Urinary bladder (tissue), 3 donors: ENCODE measurements at regions not wholly inside any gene's neighbourhood (a gene's known extent, or its start where the extent isn't known, plus 50 kb on each side); places are given as distances from the start of the nearest gene placed in this dataset.

Experiments used
- DNase-seq: peaks from one replicate; pipeline ENCODE4 v3.0.0-alpha.2; 2015; ENCODE audit errors: extremely low spot score
- H3K27ac ChIP-seq: one replicate; pipeline ENCODE4 v1.5.1; 2013; ENCODE audit warnings: low read depth, mild to moderate bottlenecking, moderate library complexity
- H3K36me3 ChIP-seq: one replicate; pipeline ENCODE4 v1.6.1; 2013; ENCODE audit warnings: mild to moderate bottlenecking, moderate library complexity; ENCODE audit not compliant: insufficient read depth
- H3K4me1 ChIP-seq: one replicate; pipeline ENCODE4 v1.6.1; 2013; ENCODE audit warnings: mild to moderate bottlenecking, moderate library complexity; ENCODE audit not compliant: insufficient read depth
- H3K4me3 ChIP-seq: one replicate; pipeline ENCODE4 v1.5.1; 2013; ENCODE audit warnings: low read depth, low read length
- WGBS: extraction: QIAGEN DNeasy Blood & Tissue Kit; methylation state at CpG from one replicate; pipeline ENCODE4 v1.1.7; 2013; 5-methylcytosine and 5-hydroxymethylcytosine counted together
- donor health status: healthy with polysubstance abuse.
- donor health status: healthy.

DNA sequence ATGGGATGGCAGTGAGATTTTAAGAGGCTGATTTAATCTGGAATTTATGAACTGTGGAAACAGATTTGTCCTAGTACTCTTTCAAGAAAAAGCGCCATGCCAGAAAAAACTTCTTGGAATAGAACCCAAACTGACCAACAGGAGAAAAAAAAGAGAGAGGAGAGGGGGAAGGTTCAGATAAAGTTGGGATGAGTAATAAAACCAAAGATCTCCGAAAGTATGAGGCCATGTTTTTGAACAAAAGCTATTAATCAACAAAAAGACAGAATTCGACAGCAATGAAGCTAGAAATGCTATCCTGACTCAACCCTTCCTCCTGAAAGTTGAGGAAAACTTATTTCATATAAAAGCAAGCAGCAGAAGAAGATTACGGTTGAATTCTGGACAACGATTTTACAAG is 135.5 kb downstream of the CEMIP2 start:
- H3K36me3 ChIP-seq = no peaks in the 10 kb centered on the region
- DNase-seq = no peak
- no peaks in the 10 kb centered on the region for H3K4me1 ChIP-seq
- no peak overlapping the region for H3K27ac ChIP-seq
- 84% methylated on average over 5 of the region's 5 CpGs for WGBS
- no peak overlapping the region for H3K4me3 ChIP-seq

DNA sequence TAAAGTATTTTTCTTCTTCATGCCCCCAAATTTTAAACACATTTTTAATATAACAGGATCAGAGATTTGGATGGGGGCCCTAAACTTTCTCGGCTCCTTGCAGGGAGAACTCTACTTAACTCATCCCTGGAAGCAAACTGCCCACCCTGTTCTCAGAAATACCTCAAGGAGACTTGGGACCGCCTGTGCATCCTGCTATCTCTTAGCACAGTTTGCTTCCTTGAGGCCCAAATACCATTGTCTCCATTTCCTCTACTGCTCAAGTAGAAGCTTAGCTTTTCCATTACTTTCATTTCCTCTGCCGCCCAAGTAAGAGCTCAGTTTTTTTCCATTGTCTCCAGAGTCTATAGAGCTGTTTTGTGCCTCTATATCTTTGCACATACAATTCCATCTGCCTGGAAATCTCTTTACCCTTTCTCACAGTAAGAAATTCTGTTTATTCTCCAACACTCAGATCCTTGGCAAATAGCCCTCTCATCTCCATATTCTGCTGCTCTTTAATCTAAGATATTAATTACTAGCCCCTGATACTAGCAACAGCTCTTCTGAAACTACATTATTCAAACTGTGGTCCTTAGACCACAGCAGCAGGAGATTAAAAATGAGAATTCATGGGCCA is 137.8 kb downstream of the CEMIP2 start:
- Histone ChIP-seq H3K36me3 (no peaks in the 10 kb centered on the region), H3K27ac (peak overlapping the region; percentile 5), H3K4me1 (no peaks in the 10 kb centered on the region), H3K4me3 (no peak overlapping the region)
- WGBS = 73% methylated on average over 3 of the region's 3 CpGs
- no peak for DNase-seq

GRCh38 chr9:71629578-71630215 is 138.6 kb downstream of the CEMIP2 start:
- no peaks in the 10 kb centered on the region for H3K4me1 ChIP-seq
- no peak overlapping the region for H3K4me3 ChIP-seq
- no peaks in the 10 kb centered on the region for H3K36me3 ChIP-seq
- DNase-seq = no peak
- H3K27ac ChIP-seq = no peak overlapping the region
- WGBS = 51% methylated on average over 3 of the region's 3 CpGs

DNA sequence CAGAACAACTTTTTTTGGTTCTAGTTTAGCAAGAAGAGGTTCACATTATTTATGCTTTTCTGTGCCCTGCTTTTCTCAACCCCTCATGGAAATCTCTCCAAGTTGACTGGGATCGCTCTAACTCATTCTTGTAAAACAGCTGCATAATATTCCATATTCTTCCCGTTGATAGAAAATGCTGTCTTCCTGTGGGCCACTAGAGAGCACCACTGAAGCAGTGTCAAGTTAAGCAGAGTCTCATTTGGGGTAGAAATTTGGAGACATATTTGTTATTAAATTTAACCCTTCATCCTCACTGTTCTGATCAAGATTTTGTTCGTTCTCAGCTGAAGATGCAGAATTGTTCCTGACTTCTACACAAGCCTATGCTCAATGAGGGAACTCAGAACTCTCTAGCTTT is 140.1 kb downstream of the CEMIP2 start:
- Histone ChIP-seq H3K4me3 (no peak overlapping the region), H3K27ac (no peak overlapping the region), H3K36me3 (no peaks in the 10 kb centered on the region), H3K4me1 (no peaks in the 10 kb centered on the region)
- WGBS = 91% methylated on average over 3 of the region's 3 CpGs
- DNase-seq = no peak

DNA sequence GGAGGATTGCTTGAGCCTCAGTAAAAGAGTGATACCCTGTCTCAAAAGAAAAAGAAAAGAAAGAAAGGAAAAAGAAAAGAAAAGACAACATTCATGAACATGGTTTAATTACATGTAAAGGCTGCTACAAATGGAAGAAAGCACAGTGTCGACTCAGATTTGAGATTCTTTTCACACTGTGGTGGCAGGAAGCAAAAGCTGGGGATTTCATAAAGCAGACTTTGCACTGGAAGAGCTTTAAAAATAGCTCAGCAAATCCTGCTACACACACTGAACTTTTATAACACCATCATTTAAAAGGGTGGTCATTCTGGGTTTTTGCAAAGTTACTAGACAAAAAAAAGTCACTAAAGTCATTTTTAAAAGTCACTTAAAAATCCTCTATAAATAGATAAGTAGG is 140.8 kb downstream of the CEMIP2 start:
- Histone ChIP-seq H3K27ac (no peak overlapping the region), H3K4me3 (no peak overlapping the region), H3K36me3 (no peaks in the 10 kb centered on the region), H3K4me1 (no peaks in the 10 kb centered on the region)
- WGBS = 57% methylated on average over 1 of the region's 1 CpG
- DNase-seq = no peak

GRCh38 chr9:71626395-71626794 is 141.9 kb downstream of the CEMIP2 start:
- 86% methylated on average over 1 of the region's 1 CpG for WGBS
- DNase-seq = no peak
- H3K36me3 ChIP-seq = no peaks in the 10 kb centered on the region
- no peak overlapping the region for H3K27ac ChIP-seq
- no peaks in the 10 kb centered on the region for H3K4me1 ChIP-seq
- no peak overlapping the region for H3K4me3 ChIP-seq

GRCh38 chr9:71624728-71625127 is 143.6 kb downstream of the CEMIP2 start:
- H3K27ac ChIP-seq = no peak overlapping the region
- H3K4me1 ChIP-seq = no peaks in the 10 kb centered on the region
- no peak for DNase-seq
- WGBS = 94% methylated on average over 3 of the region's 3 CpGs
- H3K36me3 ChIP-seq = no peaks in the 10 kb centered on the region
- H3K4me3 ChIP-seq = no peak overlapping the region

GRCh38 chr9:71620746-71621145 is 147.6 kb downstream of the CEMIP2 start:
- H3K27ac ChIP-seq = no peak overlapping the region
- 89% methylated on average over 1 of the region's 1 CpG for WGBS
- no peaks in the 10 kb centered on the region for H3K36me3 ChIP-seq
- H3K4me3 ChIP-seq = no peak overlapping the region
- DNase-seq = no peak
- H3K4me1 ChIP-seq = no peaks in the 10 kb centered on the region

- no peak for DNase-seq
- Histone ChIP-seq H3K36me3 (no peaks in the 10 kb centered on the region), H3K4me1 (no peaks in the 10 kb centered on the region), H3K27ac (no peak overlapping the region), H3K4me3 (no peak overlapping the region)
- 56% methylated on average over 2 of the region's 2 CpGs for WGBS
These were observed 148.0 kb downstream of the CEMIP2 start for GRCh38 chr9:71620331-71620730.

- no peak for DNase-seq
- Histone ChIP-seq H3K27ac (no peak overlapping the region), H3K4me3 (no peak overlapping the region), H3K4me1 (no peaks in the 10 kb centered on the region), H3K36me3 (no peaks in the 10 kb centered on the region)
- 92% methylated on average over 2 of the region's 2 CpGs for WGBS
These were observed 148.4 kb downstream of the CEMIP2 start for GRCh38 chr9:71619926-71620325.

DNA sequence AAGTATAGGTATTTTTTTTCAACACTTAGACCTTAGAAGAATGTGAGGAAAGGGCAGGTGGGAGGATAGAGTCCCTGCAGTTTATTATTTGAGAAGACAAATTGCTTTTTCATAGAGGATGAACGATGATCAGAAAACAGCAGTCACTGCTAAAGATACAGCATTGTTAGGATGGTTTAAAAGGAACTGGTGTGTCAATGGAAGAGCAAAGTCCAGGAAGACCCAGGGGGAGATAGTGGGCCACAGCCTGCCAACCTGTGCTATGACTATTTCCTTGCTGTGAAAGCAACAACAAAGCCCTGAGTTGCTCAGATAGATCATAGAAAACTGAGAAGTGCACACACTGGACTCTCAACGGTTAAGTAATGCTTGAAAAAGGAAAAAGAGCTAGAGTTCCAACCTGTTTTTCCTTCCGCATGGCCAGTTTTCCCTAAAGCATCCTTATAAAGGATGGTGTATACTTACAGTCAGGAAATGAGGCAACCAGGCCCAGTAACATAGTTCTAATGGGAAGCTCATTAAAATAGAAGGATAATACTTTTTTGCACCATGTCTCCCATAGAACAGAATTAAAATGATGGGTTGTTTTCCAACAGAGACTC is 153.8 kb downstream of the CEMIP2 start:
- 74% methylated on average over 3 of the region's 3 CpGs for WGBS
- H3K27ac ChIP-seq = no peak overlapping the region
- no peak overlapping the region for H3K4me3 ChIP-seq
- DNase-seq = no peak
- H3K4me1 ChIP-seq = no peaks in the 10 kb centered on the region
- H3K36me3 ChIP-seq = no peaks in the 10 kb centered on the region

DNA sequence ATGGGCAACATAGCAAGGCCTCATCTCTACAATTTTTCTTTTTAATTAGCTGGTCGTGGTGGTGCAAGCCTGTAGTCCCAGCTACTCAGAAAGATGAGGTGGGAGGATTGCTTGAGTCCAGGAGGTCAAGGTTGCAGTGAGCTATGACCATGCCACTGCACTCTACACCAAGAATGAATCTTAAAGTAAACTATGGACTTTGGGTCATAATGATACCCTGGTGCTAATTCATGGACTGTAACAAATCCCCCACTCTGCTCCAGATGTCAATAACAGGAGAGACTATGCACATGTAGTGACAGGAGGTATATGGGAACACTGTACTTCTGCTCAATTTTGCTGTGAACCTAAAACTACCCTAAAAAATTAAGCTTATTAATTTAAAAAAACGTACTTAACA is 155.4 kb downstream of the CEMIP2 start:
- Histone ChIP-seq H3K27ac (no peak overlapping the region), H3K4me1 (no peaks in the 10 kb centered on the region), H3K36me3 (no peaks in the 10 kb centered on the region), H3K4me3 (no peak overlapping the region)
- no peak for DNase-seq
- WGBS = 61% methylated on average over 2 of the region's 2 CpGs

DNA sequence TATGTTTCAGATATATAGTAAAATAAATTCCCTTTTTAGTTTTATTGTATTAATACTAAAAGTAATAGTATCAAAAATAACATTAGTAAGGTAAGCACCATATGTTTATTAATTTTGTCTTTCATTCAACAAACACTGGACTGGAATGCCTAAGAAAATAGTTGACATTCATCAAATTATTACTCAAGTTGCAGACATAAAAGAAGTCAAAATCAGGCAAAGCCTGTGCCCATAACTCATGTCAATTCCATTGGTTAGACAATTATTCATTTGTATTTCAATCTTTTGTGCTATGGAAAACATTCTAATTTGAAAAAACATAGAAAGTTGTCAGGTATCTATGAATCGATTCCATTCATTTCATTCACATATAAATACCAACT is 158.9 kb downstream of the CEMIP2 start:
- Histone ChIP-seq H3K27ac (no peak overlapping the region), H3K36me3 (no peaks in the 10 kb centered on the region)
- 94% methylated on average over 1 of the region's 1 CpG for WGBS

GRCh38 chr9:71608825-71609447 is 159.4 kb downstream of the CEMIP2 start:
- H3K36me3 ChIP-seq = no peaks in the 10 kb centered on the region
- DNase-seq = no peak
- H3K4me3 ChIP-seq = no peak overlapping the region
- H3K4me1 ChIP-seq = no peaks in the 10 kb centered on the region
- no peak overlapping the region for H3K27ac ChIP-seq
- 67% methylated on average over 4 of the region's 4 CpGs for WGBS

More for the DNA sequence above, 158.9 kb downstream of the CEMIP2 start:
- Histone ChIP-seq H3K4me1 (no peaks in the 10 kb centered on the region), H3K4me3 (no peak overlapping the region)
- no peak for DNase-seq
